Astrocyte (in vitro differentiated cells and primary cell): ENCODE measurements at regions not wholly inside any gene's neighbourhood (a gene's known extent, or its start where the extent isn't known, plus 50 kb on each side); places are given as distances from the start of the nearest gene placed in this dataset.

Experiments
- EZH2 ChIP-seq: IDR thresholded peaks from 2 replicates; pipeline ENCODE4 v1.6.1; 2012; ENCODE audit warnings: mild to moderate bottlenecking, low read length, inconsistent platforms; ENCODE audit not compliant: insufficient read depth
- TF ChIP-seq, protein P1 (sequence below): IDR thresholded peaks from 2 replicates; pipeline ENCODE4 v1.5.1; 2011; ENCODE audit warnings: low read depth, mild to moderate bottlenecking, inconsistent platforms, low read length, moderate library complexity; ENCODE audit not compliant: insufficient read depth

DNA sequence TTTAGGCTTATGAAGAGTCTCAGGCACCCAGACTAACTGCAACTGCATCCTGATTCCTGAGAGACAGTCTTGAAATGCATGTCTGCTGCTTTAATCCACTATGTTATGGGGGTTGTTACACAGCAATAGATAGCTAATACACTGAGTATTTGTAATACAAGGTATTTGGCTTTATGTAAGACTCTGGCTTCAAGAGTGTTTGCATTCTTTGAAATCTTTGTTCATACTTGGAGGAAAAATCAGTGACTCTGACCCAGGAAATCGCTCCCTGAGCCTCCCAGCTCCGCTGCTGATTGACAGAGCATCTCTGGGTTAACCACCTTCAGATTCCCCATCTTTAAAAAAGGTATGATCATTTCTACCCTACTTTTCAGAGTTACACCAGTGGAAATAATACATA lies 133.9 kb downstream of the MTPAP start:
- TF ChIP-seq, protein P1, sequence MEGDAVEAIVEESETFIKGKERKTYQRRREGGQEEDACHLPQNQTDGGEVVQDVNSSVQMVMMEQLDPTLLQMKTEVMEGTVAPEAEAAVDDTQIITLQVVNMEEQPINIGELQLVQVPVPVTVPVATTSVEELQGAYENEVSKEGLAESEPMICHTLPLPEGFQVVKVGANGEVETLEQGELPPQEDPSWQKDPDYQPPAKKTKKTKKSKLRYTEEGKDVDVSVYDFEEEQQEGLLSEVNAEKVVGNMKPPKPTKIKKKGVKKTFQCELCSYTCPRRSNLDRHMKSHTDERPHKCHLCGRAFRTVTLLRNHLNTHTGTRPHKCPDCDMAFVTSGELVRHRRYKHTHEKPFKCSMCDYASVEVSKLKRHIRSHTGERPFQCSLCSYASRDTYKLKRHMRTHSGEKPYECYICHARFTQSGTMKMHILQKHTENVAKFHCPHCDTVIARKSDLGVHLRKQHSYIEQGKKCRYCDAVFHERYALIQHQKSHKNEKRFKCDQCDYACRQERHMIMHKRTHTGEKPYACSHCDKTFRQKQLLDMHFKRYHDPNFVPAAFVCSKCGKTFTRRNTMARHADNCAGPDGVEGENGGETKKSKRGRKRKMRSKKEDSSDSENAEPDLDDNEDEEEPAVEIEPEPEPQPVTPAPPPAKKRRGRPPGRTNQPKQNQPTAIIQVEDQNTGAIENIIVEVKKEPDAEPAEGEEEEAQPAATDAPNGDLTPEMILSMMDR: no peak
- no peak for TF ChIP-seq EZH2
